PFSK-1 (cell line): ENCODE measurements at regions not wholly inside any gene's neighbourhood (a gene's known extent, or its start where the extent isn't known, plus 50 kb on each side); places are given as distances from the start of the nearest gene placed in this dataset.

Experiments used
- POLR2AphosphoS5 ChIP-seq: IDR thresholded peaks from 2 replicates; pipeline ENCODE4 v1.6.1; 2012; ENCODE audit warnings: low read depth, mild to moderate bottlenecking, control low read depth, low read length, moderate library complexity
- SIN3A ChIP-seq: IDR thresholded peaks from 2 replicates; pipeline ENCODE4 v1.6.1; 2012; ENCODE audit warnings: mild to moderate bottlenecking, low read length, moderate library complexity, borderline replicate concordance; ENCODE audit not compliant: insufficient read depth
- TAF1 ChIP-seq: IDR thresholded peaks from 2 replicates; pipeline ENCODE4 v1.6.1; 2012; ENCODE audit warnings: low read length, control low read depth, borderline replicate concordance; ENCODE audit not compliant: insufficient read depth

GRCh38 chr6:141415896-141416295 is 716.8 kb upstream of the GJE1 start:
- TF ChIP-seq POLR2AphosphoS5 (no peak), TAF1 (no peak), SIN3A (no peak)
